ENCODE measurements at regions not wholly inside any gene's neighbourhood (a gene's known extent, or its start where the extent isn't known, plus 50 kb on each side); places are given as distances from the start of the nearest gene placed in this dataset.

DNA sequence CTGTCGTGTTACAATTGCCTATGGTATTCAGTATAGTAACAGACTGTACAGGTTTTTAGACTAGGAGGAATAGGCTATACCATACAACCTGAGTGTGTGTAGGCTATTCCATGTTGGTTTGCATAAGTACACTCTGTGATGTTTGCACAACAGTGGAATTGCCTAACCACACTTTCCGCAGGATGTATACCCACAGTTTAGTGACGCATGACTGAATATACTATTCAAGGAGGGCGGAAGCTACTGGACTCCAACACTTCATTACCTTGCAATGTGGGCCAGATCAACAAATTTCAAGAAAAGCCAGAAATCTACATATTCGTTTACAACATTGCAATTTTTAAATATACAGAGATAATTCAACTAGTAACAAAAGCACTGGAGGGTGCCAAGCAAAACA, 317.2 kb downstream of the PDGFC start:
- peak; percentile 74 for DNase-seq (ENCODE audit: low read depth)

DNA sequence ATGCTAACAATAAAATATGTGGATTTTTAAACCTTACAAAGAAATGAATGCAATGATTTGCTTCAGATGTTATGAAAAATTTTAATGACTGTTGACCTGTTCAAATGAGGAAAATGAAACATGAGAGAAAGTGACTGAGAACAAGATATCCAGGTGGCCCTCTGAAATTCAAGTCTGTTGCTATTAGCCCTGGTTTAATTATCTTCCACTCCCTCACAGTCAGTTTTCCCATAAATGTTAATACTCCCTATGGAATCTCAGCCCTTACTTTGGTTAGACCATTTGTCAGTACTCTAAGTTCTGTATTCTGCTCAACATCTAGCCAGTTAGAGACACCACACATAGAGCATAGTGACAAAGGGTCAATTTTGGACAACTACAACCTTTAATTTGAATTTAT, 327.8 kb downstream of the PDGFC start:
- no peak for DNase-seq (ENCODE audit: low read depth)

DNA sequence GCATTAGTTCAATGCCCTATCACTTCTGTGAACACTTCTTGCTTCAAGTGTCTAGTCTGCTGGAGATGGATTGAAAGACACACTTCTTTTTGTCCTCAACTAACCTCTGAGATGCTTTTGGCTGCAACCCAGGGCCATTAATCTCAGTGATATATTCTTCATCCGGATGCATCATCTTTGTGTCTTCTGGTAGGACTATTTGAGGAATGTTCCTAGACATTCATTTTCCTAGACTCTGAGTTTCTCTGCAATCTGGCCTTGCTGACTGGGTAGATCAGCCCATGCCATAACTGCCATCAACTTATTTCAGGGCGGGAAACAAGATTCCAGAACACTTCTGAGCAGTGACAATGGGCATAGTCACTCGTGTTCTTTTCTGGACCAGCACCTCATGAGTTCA, 329.4 kb downstream of the PDGFC start:
- DNase-seq (ENCODE audit: low read depth) = no peak

DNA sequence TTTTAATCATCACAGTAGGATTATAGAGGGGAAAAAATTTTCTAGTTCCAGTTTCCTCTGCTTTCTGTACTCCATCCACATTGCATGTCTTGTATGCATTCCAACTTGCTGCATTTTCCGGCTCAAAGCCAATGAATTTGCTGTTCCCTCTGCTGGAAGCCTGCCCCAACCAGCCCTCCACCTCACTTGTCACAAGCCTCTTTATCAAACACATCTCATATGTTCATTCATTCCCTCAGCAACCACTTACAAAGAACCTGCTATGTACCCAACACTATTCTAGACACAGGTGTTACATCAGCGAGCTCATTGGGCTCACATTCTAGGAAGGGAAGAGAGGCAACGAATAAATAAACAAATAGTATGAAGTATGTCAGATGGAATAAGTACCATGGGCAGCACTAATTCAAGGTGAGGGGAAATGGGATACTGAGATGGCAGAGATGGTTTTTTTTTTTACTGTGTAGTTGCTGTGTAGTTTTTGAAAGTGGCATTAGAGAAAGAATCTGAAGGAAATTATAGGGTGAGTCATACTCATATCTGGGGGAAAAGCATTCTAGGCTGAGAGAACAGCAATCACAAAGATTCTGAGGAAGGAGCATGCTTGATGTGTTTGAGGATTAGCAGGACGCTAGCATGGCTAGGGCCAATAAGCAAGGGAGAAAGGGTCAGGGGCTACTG, 332.5 kb downstream of the PDGFC start:
- peak; percentile 63 for DNase-seq (ENCODE audit: low read depth)

DNA sequence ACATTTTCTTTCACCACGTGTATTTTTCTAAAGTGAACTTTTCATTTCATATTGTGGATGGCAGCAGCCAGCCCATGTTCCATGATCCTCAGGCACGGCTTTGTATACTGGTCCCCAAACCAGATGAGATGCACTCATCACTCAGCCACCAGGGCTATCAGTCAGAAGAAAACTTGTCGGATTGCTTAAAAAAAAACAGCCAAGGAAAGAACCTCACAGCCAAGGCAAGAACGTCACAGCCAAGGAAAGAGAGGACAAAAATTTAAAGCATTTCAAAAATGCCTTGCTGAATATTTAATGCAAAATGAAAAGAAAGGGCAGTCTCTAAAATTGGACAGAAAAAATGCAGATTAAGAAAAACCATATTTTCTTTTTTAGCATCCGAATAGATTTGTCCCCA, 333.3 kb downstream of the PDGFC start:
- DNase-seq (ENCODE audit: low read depth) = no peak

DNA sequence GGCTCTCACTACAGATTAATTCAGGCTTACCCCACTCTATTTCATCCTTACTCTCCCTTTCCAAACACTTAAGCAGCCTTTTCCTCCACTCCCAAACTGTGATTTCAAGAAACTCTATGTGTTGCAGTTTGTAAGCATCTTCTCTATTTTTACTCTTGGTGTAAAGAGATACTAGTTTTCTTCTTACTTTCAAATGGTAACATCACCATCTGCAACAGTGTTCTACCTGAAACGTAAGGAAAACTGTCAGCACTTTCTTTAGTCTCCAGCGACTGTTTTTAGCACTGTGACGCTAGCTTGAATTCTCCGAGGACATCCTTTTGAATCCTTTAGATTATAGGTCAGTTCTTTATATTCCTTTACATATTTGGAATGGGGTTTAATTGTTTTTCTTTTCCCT, 335.2 kb downstream of the PDGFC start:
- DNase-seq (ENCODE audit: low read depth) = no peak

DNA sequence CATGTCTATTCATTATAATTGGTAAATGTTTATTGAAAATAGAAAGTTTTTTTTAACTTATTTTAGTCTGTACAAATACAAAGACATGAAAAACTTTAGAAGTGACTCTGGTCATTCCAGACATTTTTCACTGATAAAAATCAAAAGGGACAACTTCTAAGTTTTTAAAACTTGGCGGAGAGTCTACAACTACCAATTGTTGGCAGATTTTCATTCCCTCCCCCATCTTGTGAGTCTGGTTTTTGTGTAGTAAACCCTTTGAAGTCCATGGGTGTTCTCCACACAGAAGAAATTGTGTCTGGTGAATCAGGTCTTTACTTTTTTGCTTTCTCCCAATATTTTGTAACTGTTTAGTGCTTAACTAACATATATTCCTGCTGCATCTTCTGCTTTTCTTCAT, 336.5 kb downstream of the PDGFC start:
- DNase-seq (ENCODE audit: low read depth) = no peak

DNA sequence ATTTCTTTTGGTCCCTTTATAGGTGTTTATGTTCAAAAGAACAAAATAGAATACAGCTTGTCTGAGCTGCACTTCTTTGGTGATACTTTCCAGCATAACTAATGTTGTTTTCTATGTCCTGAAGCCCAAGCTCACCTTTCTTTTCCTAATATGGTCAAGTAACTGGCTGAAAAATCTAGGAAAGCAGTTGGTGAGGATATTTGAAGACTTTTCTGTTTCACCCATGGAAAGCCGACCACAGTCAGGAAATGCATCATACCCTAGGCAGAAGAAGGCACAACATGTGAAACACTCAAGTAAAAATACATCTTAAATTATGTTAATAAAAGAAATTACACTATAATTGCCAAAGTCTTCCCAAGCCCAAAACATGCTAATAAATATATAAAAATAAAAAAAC, 337.0 kb downstream of the PDGFC start:
- DNase-seq (ENCODE audit: low read depth) = peak; percentile 55

DNA sequence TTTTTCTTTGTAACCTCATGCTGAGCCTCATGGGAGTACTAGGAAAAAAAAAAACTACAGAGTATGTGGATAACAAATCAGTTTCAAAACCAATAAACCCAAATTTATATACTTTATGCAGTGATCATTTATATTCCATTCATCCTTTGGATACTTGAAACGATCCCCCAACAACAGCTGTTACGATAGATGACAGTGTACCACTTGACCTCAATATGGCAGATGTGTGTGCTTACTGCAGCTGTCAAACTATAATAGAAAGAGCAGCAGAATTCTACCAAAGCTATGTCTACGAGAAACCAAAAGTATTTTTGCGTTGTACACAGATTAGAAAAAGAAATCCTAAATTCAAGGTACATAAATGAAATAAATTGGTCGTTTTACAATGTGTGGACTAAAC, 337.8 kb downstream of the PDGFC start:
- no peak for DNase-seq (ENCODE audit: low read depth)

DNA sequence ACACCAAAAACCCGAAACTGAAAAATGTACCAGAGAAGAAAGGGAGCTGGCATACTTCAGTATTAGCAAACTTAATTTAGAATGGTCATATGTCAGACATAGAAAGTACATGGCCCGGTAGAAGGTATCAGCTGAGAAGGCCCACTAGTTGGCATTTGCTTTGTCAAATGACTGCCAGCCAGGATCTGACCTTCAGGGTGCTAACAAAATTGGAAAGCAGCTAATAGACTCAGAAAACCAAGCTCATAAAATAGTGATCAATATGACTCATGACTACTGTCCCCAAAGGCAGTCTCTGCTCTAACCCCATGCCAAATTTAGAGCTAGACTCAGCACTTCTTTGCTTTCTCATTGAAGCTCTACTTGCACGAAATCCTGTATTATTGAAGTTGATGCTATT, 342.7 kb downstream of the PDGFC start:
- no peak for DNase-seq (ENCODE audit: low read depth)

DNA sequence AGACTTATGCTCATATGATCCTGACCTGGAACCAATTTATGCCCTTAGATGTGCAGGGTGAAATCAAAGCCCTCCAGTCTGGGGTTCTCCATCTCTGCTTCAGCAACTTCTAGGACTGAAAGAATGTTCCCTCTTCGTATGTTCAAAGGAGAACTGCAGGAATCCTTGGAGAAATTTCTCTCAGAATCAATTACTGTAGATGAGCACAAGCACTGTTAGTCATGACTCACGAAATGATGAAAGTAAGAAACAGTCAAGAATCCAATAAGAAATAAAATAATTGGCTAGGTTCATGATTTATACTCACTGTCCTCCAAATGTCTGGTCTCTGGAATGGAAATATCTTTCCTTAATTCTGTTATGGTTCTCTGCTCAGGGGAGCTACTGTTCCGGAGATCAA, 348.2 kb downstream of the PDGFC start:
- no peak for DNase-seq (ENCODE audit: low read depth)

DNA sequence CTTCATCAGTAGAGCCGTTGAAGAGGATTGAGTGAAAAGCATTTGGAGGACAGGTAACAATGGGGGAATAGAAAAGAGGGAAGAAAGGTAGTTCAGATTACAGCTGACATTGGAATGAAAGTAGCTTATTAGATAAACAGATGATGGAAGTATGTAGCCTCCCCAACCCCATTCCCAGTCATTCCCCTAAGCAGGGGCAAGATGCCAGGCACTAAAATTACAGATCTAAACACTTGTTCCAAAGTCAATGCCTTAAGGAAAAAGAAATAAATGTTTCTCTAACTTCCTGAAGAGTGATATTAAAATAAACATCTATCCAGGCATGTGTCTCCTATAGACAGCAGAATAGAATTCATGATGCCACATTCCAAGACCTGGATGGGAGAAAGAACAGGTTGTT, 350.8 kb downstream of the PDGFC start:
- DNase-seq (ENCODE audit: low read depth) = no peak

DNA sequence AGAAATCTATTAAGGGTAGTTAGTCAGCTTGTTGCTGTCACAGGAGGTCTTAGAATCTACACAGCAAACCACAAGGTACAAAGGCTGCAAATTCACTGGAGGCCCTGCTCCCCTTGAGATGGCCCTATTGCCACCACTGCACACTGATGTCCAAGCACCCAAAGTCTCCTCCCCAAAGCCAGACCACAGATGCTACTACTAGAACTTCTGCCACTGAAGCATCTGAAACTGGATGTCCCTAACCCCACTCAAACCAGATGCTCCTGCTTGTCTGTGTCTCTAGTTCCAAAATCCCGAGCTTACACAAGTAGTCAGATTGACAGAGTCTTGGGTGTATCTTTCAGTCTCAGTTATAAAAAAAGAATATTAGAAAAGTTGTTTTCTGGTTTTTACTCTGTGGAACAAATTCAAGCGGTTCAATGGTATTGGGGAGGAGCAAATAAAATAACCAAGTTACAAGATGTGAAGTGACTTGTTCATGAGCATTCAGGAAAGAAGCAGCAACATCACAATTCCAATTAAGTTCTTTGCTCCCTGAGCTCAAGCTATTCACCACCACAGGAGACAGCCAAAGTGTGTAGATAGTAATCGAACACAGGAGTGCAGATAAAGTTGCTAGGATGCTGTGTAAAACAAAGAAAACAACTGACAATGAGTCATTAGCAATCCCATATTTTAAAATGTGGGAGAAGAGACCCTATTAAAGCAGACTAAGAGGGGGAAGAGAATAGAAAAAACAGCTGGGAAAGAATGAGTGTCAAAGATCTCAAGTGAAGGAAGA, 352.3 kb downstream of the PDGFC start:
- no peak for DNase-seq (ENCODE audit: low read depth)

DNA sequence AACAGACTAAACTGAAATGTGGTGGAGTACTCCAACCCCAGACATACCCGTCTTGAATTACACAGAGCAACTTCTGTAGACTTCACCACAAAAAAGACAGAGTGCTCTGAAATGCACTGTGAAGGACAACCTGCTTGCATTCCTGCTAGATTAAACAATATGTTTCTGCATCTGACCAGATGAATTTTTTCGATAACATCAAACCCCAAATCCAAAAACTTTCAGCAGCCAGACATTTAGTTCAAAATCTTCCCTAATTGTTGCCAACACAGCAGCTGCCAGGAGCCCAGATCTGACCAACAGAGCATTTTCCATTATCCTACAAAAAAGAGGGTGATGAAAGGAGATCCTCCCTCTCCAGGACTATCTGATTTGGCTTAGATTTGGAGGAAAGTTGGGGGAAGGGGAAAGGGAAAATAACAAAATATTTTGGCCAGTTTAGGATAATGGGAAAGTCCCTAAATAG, 356.5 kb downstream of the PDGFC start:
- peak; percentile 98 for DNase-seq (ENCODE audit: low read depth)

DNA sequence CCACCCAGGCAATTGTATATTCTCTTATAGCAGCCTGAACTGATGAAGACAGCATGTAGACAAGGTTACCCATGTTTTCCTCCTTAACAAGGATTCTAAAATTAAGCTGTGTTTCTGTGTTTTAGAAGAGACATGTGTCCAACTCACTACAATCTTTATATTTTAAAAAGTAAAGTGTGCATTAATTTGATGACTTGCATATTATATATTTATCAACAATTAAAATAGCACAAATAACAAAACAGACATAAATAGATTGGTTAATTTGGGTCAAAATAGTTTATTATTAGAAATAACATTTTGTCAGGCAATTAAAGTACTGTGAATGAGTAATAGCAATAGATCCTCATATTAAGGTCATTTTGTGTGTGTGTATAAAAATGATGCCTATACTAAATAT, 357.1 kb downstream of the PDGFC start:
- no peak for DNase-seq (ENCODE audit: low read depth)

DNA sequence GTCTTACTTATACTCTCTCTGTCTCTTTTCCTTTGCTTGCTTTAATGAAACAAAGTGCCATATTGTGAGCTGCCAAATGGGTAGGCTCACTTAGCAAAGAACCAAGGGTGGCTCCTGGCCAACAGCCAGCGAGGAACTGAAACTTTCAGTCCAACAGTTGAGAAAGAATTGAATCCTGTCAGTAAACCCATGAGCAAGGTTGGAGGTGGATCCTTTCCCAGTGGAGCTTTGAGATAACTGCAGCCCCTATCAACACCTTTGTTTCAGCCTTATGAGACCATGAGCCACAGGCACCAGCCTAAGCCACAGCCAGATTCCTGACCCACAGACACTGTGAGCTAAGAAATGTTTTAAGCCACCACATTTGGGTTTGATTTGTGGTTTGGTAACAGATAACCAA, 362.2 kb downstream of the PDGFC start:
- DNase-seq (ENCODE audit: low read depth) = no peak

DNA sequence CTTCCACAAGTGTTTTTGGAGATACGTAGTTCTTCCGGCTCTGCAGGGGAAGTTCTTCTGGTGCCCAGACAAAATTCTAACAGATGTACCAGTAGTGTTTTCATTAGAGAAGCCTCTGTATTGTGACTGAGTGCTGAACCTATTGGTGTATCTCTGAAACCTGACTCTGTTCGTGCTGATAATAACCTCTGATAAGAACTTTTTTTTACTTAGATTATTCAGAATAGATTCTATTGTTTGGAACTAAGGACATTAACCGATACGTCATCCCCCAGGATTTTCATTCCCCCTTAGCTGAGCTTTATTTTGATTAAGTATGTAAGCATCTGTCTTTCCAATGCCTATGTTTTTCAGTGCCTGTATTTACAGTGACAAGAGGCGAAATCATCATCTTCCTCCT, 362.9 kb downstream of the PDGFC start:
- DNase-seq (ENCODE audit: low read depth) = no peak

DNA sequence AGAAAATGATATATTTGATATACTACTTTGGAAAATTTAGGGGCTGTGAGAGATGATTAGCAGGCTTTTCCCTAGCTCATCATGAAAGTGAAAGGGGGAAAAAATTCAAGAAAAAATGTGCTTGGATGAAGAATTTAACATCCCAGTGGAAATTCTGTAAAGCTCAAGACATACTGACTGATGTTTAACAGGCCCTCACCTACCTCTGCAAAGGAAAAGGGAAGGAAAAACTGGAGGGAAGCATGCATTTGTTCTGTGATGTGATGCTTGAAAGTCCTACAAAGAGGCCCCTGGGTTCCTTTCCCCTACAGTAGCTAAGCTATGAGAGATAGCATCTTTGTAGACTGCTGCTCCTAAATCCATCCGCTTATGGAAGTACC, 364.1 kb downstream of the PDGFC start:
- DNase-seq (ENCODE audit: low read depth) = no peak

DNA sequence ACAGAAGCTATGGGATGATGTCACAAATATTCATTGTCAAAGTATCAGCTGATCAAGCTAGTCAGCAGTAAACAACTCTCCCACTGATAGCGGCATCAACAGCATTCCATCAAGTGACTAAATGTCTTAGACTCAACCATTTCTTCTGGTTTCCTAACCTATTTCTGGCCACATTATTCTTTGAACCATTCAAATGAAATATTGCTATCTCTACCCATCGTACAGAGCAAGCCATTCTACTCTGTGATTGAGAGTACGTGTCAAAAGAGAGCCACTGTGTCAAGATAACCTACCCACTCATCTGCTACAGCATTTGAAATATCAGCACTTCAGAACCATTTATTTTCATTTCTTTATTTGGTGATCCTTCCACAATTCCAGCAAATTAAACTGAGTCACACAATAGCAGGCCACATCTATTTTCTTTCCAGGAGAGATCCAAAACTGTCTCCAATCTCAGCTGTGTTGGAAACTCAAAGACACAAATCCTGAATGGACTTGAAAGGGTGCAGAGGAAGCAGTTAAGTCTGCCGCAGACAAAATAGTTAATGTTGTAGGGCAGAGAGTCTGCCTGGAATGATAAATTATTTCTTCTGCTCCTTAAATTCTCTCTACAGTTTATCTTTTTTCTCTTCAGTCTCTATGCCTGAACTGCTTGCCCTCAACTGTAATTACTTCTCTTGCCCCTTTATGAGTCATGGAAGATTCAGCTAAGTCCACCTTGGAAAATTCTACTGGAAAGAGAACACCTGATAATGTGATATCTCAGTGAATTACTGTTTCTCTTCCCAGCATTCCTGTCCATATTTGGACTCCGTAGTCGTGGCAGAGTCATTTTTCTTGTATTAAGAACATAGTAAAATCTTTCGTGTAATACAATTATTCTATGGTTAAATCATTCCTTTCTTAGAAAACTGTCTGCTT, 364.8 kb downstream of the PDGFC start:
- peak; percentile 61 for DNase-seq (ENCODE audit: low read depth)

DNA sequence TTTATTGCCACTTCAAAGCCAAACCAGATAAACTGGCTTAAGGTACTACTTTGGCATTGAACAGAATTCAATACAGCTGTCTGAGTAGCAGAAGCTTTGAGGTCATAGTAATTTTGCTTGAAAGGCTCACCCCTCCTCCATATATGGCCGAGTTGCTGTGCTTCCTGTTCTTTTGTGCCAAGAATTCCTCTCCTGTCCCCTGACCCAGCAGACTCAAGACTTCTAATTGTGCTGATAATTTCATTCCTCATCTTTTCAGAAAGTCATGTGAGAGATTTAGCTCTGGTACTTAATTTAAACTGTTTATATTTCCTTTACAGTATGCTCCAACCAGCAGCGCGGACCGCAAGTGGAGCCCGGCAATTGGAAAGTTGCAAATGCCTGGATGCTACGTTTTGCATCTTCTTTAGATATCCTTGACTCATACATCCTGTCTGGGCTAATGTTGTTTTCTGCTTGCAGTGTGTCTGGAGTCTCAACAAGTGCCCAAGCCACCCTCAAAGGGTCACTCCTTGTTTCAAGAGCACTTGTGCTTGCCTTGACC, 373.4 kb downstream of the PDGFC start:
- DNase-seq (ENCODE audit: low read depth) = peak; percentile 60

DNA sequence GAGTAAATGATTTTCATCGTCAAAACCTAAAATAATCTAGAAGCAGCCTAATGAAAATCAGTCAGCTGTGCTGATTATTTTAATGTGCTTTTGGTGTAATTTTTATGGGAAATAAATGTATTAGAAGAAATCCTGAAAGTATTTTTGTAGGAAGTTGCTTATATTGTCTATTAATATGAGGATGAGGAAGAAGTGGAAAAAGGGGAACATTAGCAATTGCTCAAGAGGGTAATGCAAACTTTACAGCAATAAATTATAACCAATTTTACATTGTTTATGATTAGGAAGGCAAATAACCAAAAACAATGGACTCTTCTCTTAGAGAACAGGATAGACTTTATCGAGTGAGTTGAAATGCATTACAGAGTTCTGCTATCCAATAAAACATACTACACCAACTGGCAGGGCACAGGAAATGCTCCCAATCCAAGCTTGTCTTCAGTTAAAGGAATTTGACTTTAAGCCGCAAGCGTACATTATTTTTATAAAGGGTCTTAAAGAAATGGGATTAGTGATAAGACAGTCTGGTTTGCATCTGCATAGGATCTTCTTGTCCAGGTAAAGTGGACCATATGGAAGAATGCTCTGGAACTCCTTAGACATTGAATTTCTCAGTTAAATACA, 374.8 kb downstream of the PDGFC start:
- DNase-seq (ENCODE audit: low read depth) = no peak

DNA sequence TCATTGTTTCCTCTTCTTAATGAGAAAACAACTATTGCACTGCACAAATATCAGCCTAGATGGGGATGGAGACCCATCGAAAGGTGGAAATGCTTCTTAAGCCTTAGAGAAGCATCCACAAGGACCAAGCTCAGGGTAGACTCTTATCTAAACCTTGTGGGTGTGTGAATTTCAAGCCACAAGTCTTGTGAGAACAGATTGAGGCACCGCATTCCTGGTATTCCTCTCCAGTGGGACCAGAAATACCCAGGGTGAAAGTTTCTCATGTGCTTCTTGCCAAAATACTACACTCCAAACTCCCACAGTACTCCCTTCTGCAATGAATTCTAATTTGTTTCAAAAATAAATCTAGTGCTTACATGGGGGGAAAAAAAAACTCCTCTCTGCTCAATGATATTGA, 375.6 kb downstream of the PDGFC start:
- peak; percentile 44 for DNase-seq (ENCODE audit: low read depth)
